Calu3 (cell line): ENCODE measurements at regions not wholly inside any gene's neighbourhood (a gene's known extent, or its start where the extent isn't known, plus 50 kb on each side); places are given as distances from the start of the nearest gene placed in this dataset.

Source experiments
- BruUV-seq: library from RNA; stranded (reverse); fragments of 400-500 nt; replicated peaks from 2 replicates; lab custom pipeline; 2021; lab: Mats Ljungman, UMichigan
- CTCF ChIA-PET: fragments of 300-600 bp; sonication (Branson Sonifier 250); formaldehyde crosslinking; loops from one replicate; lab custom pipeline; 2022; ENCODE audit warnings: antibody characterized with exemption; lab: Charles Lee
- DNase-seq: peaks from one replicate; pipeline ENCODE4 v3.0.0; 2022
- H3K27ac Mint-ChIP-seq: one replicate; pipeline ENCODE4 v1.8.0; 2022; ENCODE audit warnings: mixed read lengths; ENCODE audit not compliant: unreplicated experiment
- H3K27me3 Mint-ChIP-seq: one replicate; pipeline ENCODE4 v1.8.0; 2022; ENCODE audit warnings: mixed read lengths; ENCODE audit not compliant: unreplicated experiment
- H3K36me3 Mint-ChIP-seq: one replicate; pipeline ENCODE4 v1.8.0; 2022; ENCODE audit warnings: mild to moderate bottlenecking, moderate library complexity, mixed read lengths; ENCODE audit not compliant: insufficient read depth, unreplicated experiment
- H3K4me1 Mint-ChIP-seq: one replicate; pipeline ENCODE4 v1.8.0; 2022; ENCODE audit warnings: mild to moderate bottlenecking, low read depth, mixed read lengths; ENCODE audit not compliant: unreplicated experiment
- H3K4me3 Mint-ChIP-seq: one replicate; pipeline ENCODE4 v1.8.0; 2022; ENCODE audit warnings: mild to moderate bottlenecking, low read depth, moderate library complexity, mixed read lengths; ENCODE audit not compliant: unreplicated experiment
- H3K9me3 Mint-ChIP-seq: one replicate; pipeline ENCODE4 v1.8.0; 2022; ENCODE audit warnings: low read depth, mixed read lengths; ENCODE audit not compliant: unreplicated experiment
- CTCF ChIP-seq: fragments of 200-600 bp; IDR thresholded peaks from one replicate; pipeline ENCODE4 v1.8.0; 2022; ENCODE audit warnings: antibody characterized with exemption; ENCODE audit not compliant: unreplicated experiment
- intact Hi-C: fragments of 100-400 bp; cut with micrococcal nuclease; formaldehyde crosslinking; loops from one replicate; pipeline ENCODE4 v1.10.0; 2022; ENCODE audit not compliant: unreplicated experiment

GRCh38 chr4:180734753-180735432 is 1508.3 kb upstream of the TENM3 start:
- no TSS peak for BruUV-seq
- DNase-seq, result no peak
- intact Hi-C loops, result no loop called here
- H3K27ac Mint-ChIP-seq, result no peak overlapping the region
- no peaks in the 10 kb centered on the region for H3K27me3 Mint-ChIP-seq
- no peak overlapping the region for H3K4me3 Mint-ChIP-seq
- CTCF ChIA-PET, result no interaction called here
- no peaks in the 10 kb centered on the region for H3K36me3 Mint-ChIP-seq
- TF ChIP-seq CTCF, result no peak
- no peaks in the 10 kb centered on the region for H3K9me3 Mint-ChIP-seq
- no peaks in the 10 kb centered on the region for H3K4me1 Mint-ChIP-seq

- Mint-ChIP-seq H3K9me3 (no peaks in the 10 kb centered on the region), H3K27ac (no peak overlapping the region), H3K27me3 (no peaks in the 10 kb centered on the region), H3K4me1 (no peaks in the 10 kb centered on the region), H3K4me3 (no peak overlapping the region), H3K36me3 (no peaks in the 10 kb centered on the region)
- no peak for DNase-seq
- no peak for TF ChIP-seq CTCF
- intact Hi-C loops, result no loop called here
- BruUV-seq, result no TSS peak
- CTCF ChIA-PET, result no interaction called here
Measured at GRCh38 chr4:180741703-180742102, 1501.5 kb upstream of the TENM3 start.

GRCh38 chr4:180745019-180745418 is 1498.2 kb upstream of the TENM3 start:
- H3K27me3 Mint-ChIP-seq, result no peaks in the 10 kb centered on the region
- no TSS peak for BruUV-seq
- H3K9me3 Mint-ChIP-seq, result no peaks in the 10 kb centered on the region
- no peak for DNase-seq
- no peak overlapping the region for H3K27ac Mint-ChIP-seq
- H3K36me3 Mint-ChIP-seq, result no peaks in the 10 kb centered on the region
- H3K4me3 Mint-ChIP-seq, result no peak overlapping the region
- CTCF ChIA-PET, result no interaction called here
- no peak for TF ChIP-seq CTCF
- no peaks in the 10 kb centered on the region for H3K4me1 Mint-ChIP-seq
- intact Hi-C loops, result no loop called here

- intact Hi-C loops, result no loop called here
- Mint-ChIP-seq H3K27me3 (no peaks in the 10 kb centered on the region), H3K4me1 (no peaks in the 10 kb centered on the region), H3K9me3 (peaks cover 3% of the 10 kb centered on the region), H3K27ac (no peak overlapping the region), H3K36me3 (no peaks in the 10 kb centered on the region), H3K4me3 (no peak overlapping the region)
- CTCF ChIA-PET, result interaction anchor here (0.7 kb wide), 1 partner anchor 15 kb away, joined by 4 read pairs; no protein-coding TSS in a partner anchor
- no peak for DNase-seq
- no peak for TF ChIP-seq CTCF
- no TSS peak for BruUV-seq
Measured at GRCh38 chr4:180751009-180751408, 1492.2 kb upstream of the TENM3 start.
